ENCODE measurements at regions not wholly inside any gene's neighbourhood (a gene's known extent, or its start where the extent isn't known, plus 50 kb on each side); places are given as distances from the start of the nearest gene placed in this dataset.
"Not testable (repeated sequence)": the region's sequence is repeated elsewhere in the genome, so short reads cannot be mapped to it uniquely, and the experiment has no call there.

- no peak for DNase-seq (ENCODE audit: low read depth)
Measured at GRCh38 chr3:82618594-82618993, 857.1 kb upstream of the GBE1 start.

- DNase-seq (ENCODE audit: low read depth) = no peak
Measured at GRCh38 chr3:82610236-82610635, 848.8 kb upstream of the GBE1 start.

- no peak for DNase-seq (ENCODE audit: low read depth)
Measured at GRCh38 chr3:82607391-82607790, 845.9 kb upstream of the GBE1 start.

GRCh38 chr3:82596805-82597204, 835.4 kb upstream of the GBE1 start:
- no peak for DNase-seq (ENCODE audit: low read depth)

GRCh38 chr3:82595530-82595929, 834.1 kb upstream of the GBE1 start:
- DNase-seq (ENCODE audit: low read depth) = no peak

GRCh38 chr3:82587174-82587573, 825.7 kb upstream of the GBE1 start:
- no peak for DNase-seq (ENCODE audit: low read depth)

GRCh38 chr3:82586414-82586813, 825.0 kb upstream of the GBE1 start:
- no peak for DNase-seq (ENCODE audit: low read depth)

- not testable (repeated sequence) for DNase-seq (ENCODE audit: low read depth)
Measured at GRCh38 chr3:82586002-82586401, 824.6 kb upstream of the GBE1 start.

- not testable (repeated sequence) for DNase-seq (ENCODE audit: low read depth)
Measured at GRCh38 chr3:82585591-82585990, 824.1 kb upstream of the GBE1 start.

- DNase-seq (ENCODE audit: low read depth) = not testable (repeated sequence)
Measured at GRCh38 chr3:82584861-82585260, 823.4 kb upstream of the GBE1 start.

- DNase-seq (ENCODE audit: low read depth) = not testable (repeated sequence)
Measured at GRCh38 chr3:82584415-82584814, 823.0 kb upstream of the GBE1 start.

GRCh38 chr3:82581350-82581749, 819.9 kb upstream of the GBE1 start:
- DNase-seq (ENCODE audit: low read depth) = no peak

GRCh38 chr3:82572721-82573120, 811.3 kb upstream of the GBE1 start:
- no peak for DNase-seq (ENCODE audit: low read depth)

GRCh38 chr3:82568776-82569338, 807.4 kb upstream of the GBE1 start:
- DNase-seq (ENCODE audit: low read depth) = no peak

GRCh38 chr3:82567029-82567600, 805.7 kb upstream of the GBE1 start:
- no peak for DNase-seq (ENCODE audit: low read depth)

GRCh38 chr3:82562896-82563295, 801.5 kb upstream of the GBE1 start:
- DNase-seq (ENCODE audit: low read depth) = no peak

GRCh38 chr3:82561784-82562183, 800.3 kb upstream of the GBE1 start:
- peak; percentile 1 for DNase-seq (ENCODE audit: low read depth)

- DNase-seq (ENCODE audit: low read depth) = no peak
Measured at GRCh38 chr3:82558081-82558480, 796.6 kb upstream of the GBE1 start.

- DNase-seq (ENCODE audit: low read depth) = no peak
Measured at GRCh38 chr3:82556113-82556512, 794.7 kb upstream of the GBE1 start.

- not testable (repeated sequence) for DNase-seq (ENCODE audit: low read depth)
Measured at GRCh38 chr3:82542556-82542955, 781.1 kb upstream of the GBE1 start.

GRCh38 chr3:82521657-82522056, 760.2 kb upstream of the GBE1 start:
- DNase-seq (ENCODE audit: low read depth) = no peak

- DNase-seq (ENCODE audit: low read depth) = no peak
Measured at GRCh38 chr3:82520846-82521245, 759.4 kb upstream of the GBE1 start.

- DNase-seq (ENCODE audit: low read depth) = no peak
Measured at GRCh38 chr3:82509951-82510603, 748.6 kb upstream of the GBE1 start.

Measured in fibroblast of gingiva (primary cell).